ENCODE measurements at regions not wholly inside any gene's neighbourhood (a gene's known extent, or its start where the extent isn't known, plus 50 kb on each side); places are given as distances from the start of the nearest gene placed in this dataset.

DNA sequence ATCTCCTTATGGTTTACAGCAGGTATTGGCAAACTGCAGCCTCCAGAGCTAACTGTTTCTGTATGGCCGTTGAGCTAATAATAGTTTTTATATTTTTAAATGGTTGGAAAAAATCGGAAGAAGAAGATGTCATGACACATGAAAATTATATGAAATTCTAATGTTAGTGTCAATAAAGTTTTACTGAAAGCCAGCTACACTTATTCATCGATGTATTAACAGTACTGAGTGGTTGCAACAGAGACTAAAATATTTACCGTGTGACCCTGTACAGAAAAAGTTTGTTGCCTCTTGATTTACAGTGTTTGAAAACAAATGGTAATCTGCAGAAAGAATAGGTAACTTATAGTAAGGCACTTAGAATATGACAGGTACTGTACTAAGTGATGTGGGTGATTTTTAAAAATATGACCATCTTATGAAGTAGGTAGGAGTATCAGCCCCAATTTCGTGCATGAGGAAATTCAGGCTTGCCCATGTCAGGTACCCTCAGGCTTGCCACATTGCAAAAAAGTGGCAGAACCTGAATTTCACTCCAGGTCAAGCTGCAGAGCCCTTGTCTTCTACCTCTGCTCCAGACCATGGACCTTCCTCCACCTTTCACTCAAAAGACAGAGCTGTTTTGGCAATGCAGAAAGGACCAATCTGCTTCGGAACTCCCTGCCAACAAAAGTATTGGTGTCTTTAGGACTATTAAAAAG lies 311.9 kb upstream of the RUNX1 start:
- Histone ChIP-seq H3K4me1 (ENCODE audit: control insufficient read depth in 5 of 5, insufficient read depth in 5 of 5, low read length in 5 of 5) (no peaks in the 10 kb centered on the region), H3K36me3 (ENCODE audit: control insufficient read depth in 4 of 4, insufficient read depth in 4 of 4, low read length in 4 of 4) (no peaks in the 10 kb centered on the region), H3K9me3 (ENCODE audit: control insufficient read depth in 4 of 4, insufficient read depth in 3 of 4, low read length in 3 of 4) (no peaks in the 10 kb centered on the region), H3K27ac (ENCODE audit: low read depth in 1 of 2, low read length in 1 of 2) (no peak overlapping the region), H3K27me3 (ENCODE audit: control insufficient read depth in 3 of 3, insufficient read depth in 3 of 3, low read length in 2 of 3) (no peaks in the 10 kb centered on the region), H3K9ac (ENCODE audit: insufficient read depth in 1 of 2, low read length in 2 of 2) (no peak overlapping the region), H3K4me3 (no peak overlapping the region)
- TF ChIP-seq, protein P1, sequence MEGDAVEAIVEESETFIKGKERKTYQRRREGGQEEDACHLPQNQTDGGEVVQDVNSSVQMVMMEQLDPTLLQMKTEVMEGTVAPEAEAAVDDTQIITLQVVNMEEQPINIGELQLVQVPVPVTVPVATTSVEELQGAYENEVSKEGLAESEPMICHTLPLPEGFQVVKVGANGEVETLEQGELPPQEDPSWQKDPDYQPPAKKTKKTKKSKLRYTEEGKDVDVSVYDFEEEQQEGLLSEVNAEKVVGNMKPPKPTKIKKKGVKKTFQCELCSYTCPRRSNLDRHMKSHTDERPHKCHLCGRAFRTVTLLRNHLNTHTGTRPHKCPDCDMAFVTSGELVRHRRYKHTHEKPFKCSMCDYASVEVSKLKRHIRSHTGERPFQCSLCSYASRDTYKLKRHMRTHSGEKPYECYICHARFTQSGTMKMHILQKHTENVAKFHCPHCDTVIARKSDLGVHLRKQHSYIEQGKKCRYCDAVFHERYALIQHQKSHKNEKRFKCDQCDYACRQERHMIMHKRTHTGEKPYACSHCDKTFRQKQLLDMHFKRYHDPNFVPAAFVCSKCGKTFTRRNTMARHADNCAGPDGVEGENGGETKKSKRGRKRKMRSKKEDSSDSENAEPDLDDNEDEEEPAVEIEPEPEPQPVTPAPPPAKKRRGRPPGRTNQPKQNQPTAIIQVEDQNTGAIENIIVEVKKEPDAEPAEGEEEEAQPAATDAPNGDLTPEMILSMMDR (IDR thresholded peaks at IDR 0.05; ENCODE audit: control extremely low read depth, extremely low read depth) = no peak
- ATAC-seq (ENCODE audit: insufficient read depth, low FRiP score) (no peak), DNase-seq (no peak)
- WGBS, 2 donors = 87 to 91% methylated on average over 6 of the region's 6 CpGs

DNA sequence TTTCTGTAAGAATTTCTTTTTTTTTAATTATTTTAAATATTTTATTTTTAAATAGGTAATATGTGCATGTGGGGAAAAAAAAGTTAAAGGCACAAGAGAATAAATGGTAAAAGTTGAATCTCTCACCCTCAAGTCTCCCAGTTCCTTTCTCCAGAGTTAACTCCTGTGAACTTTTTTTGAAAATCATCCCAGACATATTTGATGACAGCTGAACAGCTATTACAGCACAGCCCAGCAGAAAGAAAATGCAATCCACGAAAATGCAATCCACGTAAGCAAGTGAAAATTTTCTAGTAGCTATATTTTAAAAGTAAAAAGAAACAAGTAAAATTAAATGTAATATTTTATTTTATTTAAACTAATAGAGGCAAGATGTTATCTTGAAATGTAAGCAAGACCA lies 310.0 kb upstream of the RUNX1 start:
- no peaks in the 10 kb centered on the region for H3K27me3 ChIP-seq (ENCODE audit: control insufficient read depth in 3 of 3, insufficient read depth in 3 of 3, low read length in 2 of 3)
- no peak overlapping the region for H3K9ac ChIP-seq (ENCODE audit: insufficient read depth in 1 of 2, low read length in 2 of 2)
- ATAC-seq (ENCODE audit: insufficient read depth, low FRiP score) (no peak), DNase-seq (no peak)
- no peaks in the 10 kb centered on the region for H3K9me3 ChIP-seq (ENCODE audit: control insufficient read depth in 4 of 4, insufficient read depth in 3 of 4, low read length in 3 of 4)
- no peaks in the 10 kb centered on the region for H3K4me1 ChIP-seq (ENCODE audit: control insufficient read depth in 5 of 5, insufficient read depth in 5 of 5, low read length in 5 of 5)
- no peak overlapping the region for H3K4me3 ChIP-seq
- no peaks in the 10 kb centered on the region for H3K36me3 ChIP-seq (ENCODE audit: control insufficient read depth in 4 of 4, insufficient read depth in 4 of 4, low read length in 4 of 4)
- TF ChIP-seq, protein P1 (IDR thresholded peaks at IDR 0.05; ENCODE audit: control extremely low read depth, extremely low read depth) = no peak
- 78 to 82% methylated on average over 2 of the region's 2 CpGs for WGBS, 2 donors
- no peak overlapping the region for H3K27ac ChIP-seq (ENCODE audit: low read depth in 1 of 2, low read length in 1 of 2)

DNA sequence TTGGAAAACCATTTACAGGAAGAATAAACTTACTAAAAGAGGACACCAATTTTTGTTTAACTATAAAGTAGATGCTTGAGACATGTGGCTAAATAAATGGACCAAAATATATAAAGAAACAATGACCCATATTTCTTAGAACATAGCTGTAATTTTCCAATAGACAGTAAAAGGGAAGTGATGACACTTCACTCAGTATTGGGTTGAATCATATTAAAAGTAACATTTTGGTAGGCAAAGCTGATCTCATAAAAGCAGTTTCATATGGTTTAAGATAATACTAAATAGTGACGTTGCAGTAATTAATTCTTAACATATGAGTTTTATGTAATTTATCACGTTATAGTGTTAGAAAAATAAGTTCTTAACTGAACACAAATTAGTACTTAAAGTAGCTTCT lies 308.9 kb upstream of the RUNX1 start:
- Histone ChIP-seq H3K9ac (ENCODE audit: insufficient read depth in 1 of 2, low read length in 2 of 2) (no peak overlapping the region), H3K36me3 (ENCODE audit: control insufficient read depth in 4 of 4, insufficient read depth in 4 of 4, low read length in 4 of 4) (no peaks in the 10 kb centered on the region)
- no peak for ATAC-seq (ENCODE audit: insufficient read depth, low FRiP score)

More for the DNA sequence above, 308.9 kb upstream of the RUNX1 start:
- H3K4me3 ChIP-seq = no peak overlapping the region
- peaks cover 0 to 5% (median 1%) of the 10 kb centered on the region in 5 donors for H3K4me1 ChIP-seq (ENCODE audit: control insufficient read depth in 5 of 5, insufficient read depth in 5 of 5, low read length in 5 of 5)
- H3K27ac ChIP-seq (ENCODE audit: low read depth in 1 of 2, low read length in 1 of 2) = no peak overlapping the region
- 76 to 80% methylated on average over 2 of the region's 2 CpGs for WGBS, 2 donors
- TF ChIP-seq, protein P1 (IDR thresholded peaks at IDR 0.05; ENCODE audit: control extremely low read depth, extremely low read depth) = no peak
- no peaks in the 10 kb centered on the region for H3K27me3 ChIP-seq (ENCODE audit: control insufficient read depth in 3 of 3, insufficient read depth in 3 of 3, low read length in 2 of 3)
- no peaks in the 10 kb centered on the region for H3K9me3 ChIP-seq (ENCODE audit: control insufficient read depth in 4 of 4, insufficient read depth in 3 of 4, low read length in 3 of 4)
- DNase-seq = no peak
